Neural progenitor cell (in vitro differentiated cells): ENCODE measurements at regions not wholly inside any gene's neighbourhood (a gene's known extent, or its start where the extent isn't known, plus 50 kb on each side); places are given as distances from the start of the nearest gene placed in this dataset.
"Not testable (repeated sequence)": the region's sequence is repeated elsewhere in the genome, so short reads cannot be mapped to it uniquely, and the experiment has no call there.

Experiments
- DNase-seq: peaks from one replicate; pipeline ENCODE4 v3.0.0-alpha.2; 2016; ENCODE audit warnings: low spot score
- H2AFZ ChIP-seq: fragments of 200-600 bp; sonication (generic); replicated peaks from 2 replicates; pipeline ENCODE4 v1.6.1; 2016; ENCODE audit warnings: antibody characterized with exemption
- H3F3A ChIP-seq: fragments of 200-600 bp; sonication (generic); 2 replicates; pipeline ENCODE4 v1.6.1; 2016; ENCODE audit warnings: antibody characterized with exemption, low read depth
- H3K27ac ChIP-seq: fragments of 200-600 bp; sonication (generic); 2 replicates; pipeline ENCODE4 v1.5.1; 2016; ENCODE audit warnings: mild to moderate bottlenecking
- H3K27me3 ChIP-seq: fragments of 200-600 bp; sonication (generic); 2 replicates; pipeline ENCODE4 v1.6.1; 2016; ENCODE audit warnings: mild to moderate bottlenecking, moderate library complexity
- H3K36me3 ChIP-seq: fragments of 200-600 bp; sonication (generic); 2 replicates; pipeline ENCODE4 v1.5.1; 2016
- H3K4me1 ChIP-seq: fragments of 200-600 bp; sonication (generic); 2 replicates; pipeline ENCODE4 v1.6.1; 2016; ENCODE audit warnings: mixed run types
- H3K4me2 ChIP-seq: fragments of 200-600 bp; sonication (generic); 2 replicates; pipeline ENCODE4 v1.6.1; 2016
- H3K4me3 ChIP-seq: fragments of 200-600 bp; sonication (generic); 2 replicates; pipeline ENCODE4 v1.5.1; 2016
- H3K79me2 ChIP-seq: fragments of 200-600 bp; sonication (generic); 2 replicates; pipeline ENCODE4 v1.6.1; 2016; ENCODE audit warnings: low read depth
- H3K9ac ChIP-seq: fragments of 200-600 bp; sonication (generic); 2 replicates; pipeline ENCODE4 v1.6.1; 2016
- H3K9me3 ChIP-seq: fragments of 200-600 bp; sonication (generic); 2 replicates; pipeline ENCODE4 v1.5.1; 2016; ENCODE audit warnings: low read depth
- H4K20me1 ChIP-seq: fragments of 200-600 bp; sonication (generic); 2 replicates; pipeline ENCODE4 v1.6.1; 2016; ENCODE audit warnings: low read depth
- H3K27ac Mint-ChIP-seq: 3 replicates; pipeline ENCODE4 v1.8.0; 2021; ENCODE audit warnings: mixed read lengths
- H3K27me3 Mint-ChIP-seq: 2 replicates; pipeline ENCODE4 v1.8.0; 2022; ENCODE audit warnings: low read depth, mild to moderate bottlenecking, inconsistent platforms, moderate library complexity, mixed read lengths; ENCODE audit not compliant: insufficient read depth
- H3K36me3 Mint-ChIP-seq: 3 replicates; pipeline ENCODE4 v1.8.0; 2021; ENCODE audit warnings: mixed read lengths
- H3K4me1 Mint-ChIP-seq: 3 replicates; pipeline ENCODE4 v1.8.0; 2021; ENCODE audit warnings: mixed read lengths
- H3K4me3 Mint-ChIP-seq: 3 replicates; pipeline ENCODE4 v1.8.0; 2021; ENCODE audit warnings: mild to moderate bottlenecking, moderate library complexity, mixed read lengths
- H3K9me3 Mint-ChIP-seq: 3 replicates; pipeline ENCODE4 v1.8.0; 2020; ENCODE audit warnings: mixed read lengths
- EZH2 ChIP-seq: fragments of 200-600 bp; sonication (generic); IDR thresholded peaks from 2 replicates; pipeline ENCODE4 v1.6.1; 2017; ENCODE audit warnings: antibody characterized with exemption, mild to moderate bottlenecking, moderate library complexity
- EZH2phosphoT487 ChIP-seq: fragments of 200-600 bp; sonication (generic); IDR thresholded peaks from 2 replicates; pipeline ENCODE4 v1.6.1; 2017; ENCODE audit warnings: antibody characterized with exemption
- TF ChIP-seq, protein P1 (sequence below): fragments of 200-600 bp; sonication (generic); IDR thresholded peaks from 2 replicates; pipeline ENCODE4 v1.5.1; 2017; ENCODE audit warnings: antibody characterized with exemption, mild to moderate bottlenecking

- Histone ChIP-seq H3K27ac (no peak overlapping the region), H3K4me3 (no peak overlapping the region), H3K4me2 (no peak overlapping the region), H3K4me1 (no peaks in the 10 kb centered on the region), H4K20me1 (no peaks in the 10 kb centered on the region), H3F3A (no peaks in the 10 kb centered on the region), H3K36me3 (no peaks in the 10 kb centered on the region), H3K79me2 (no peaks in the 10 kb centered on the region), H3K9me3 (no peaks in the 10 kb centered on the region), H3K27me3 (no peaks in the 10 kb centered on the region), H3K9ac (no peak overlapping the region), H2AFZ (no peak overlapping the region)
- no peak for DNase-seq
- Mint-ChIP-seq H3K27me3 (peaks cover 2% of the 10 kb centered on the region), H3K4me1 (peaks cover 18% of the 10 kb centered on the region), H3K36me3 (no peaks in the 10 kb centered on the region), H3K27ac (no peak overlapping the region), H3K4me3 (no peak overlapping the region), H3K9me3 (no peaks in the 10 kb centered on the region)
- TF ChIP-seq EZH2 (no peak), EZH2phosphoT487 (no peak)
- TF ChIP-seq, protein P1, sequence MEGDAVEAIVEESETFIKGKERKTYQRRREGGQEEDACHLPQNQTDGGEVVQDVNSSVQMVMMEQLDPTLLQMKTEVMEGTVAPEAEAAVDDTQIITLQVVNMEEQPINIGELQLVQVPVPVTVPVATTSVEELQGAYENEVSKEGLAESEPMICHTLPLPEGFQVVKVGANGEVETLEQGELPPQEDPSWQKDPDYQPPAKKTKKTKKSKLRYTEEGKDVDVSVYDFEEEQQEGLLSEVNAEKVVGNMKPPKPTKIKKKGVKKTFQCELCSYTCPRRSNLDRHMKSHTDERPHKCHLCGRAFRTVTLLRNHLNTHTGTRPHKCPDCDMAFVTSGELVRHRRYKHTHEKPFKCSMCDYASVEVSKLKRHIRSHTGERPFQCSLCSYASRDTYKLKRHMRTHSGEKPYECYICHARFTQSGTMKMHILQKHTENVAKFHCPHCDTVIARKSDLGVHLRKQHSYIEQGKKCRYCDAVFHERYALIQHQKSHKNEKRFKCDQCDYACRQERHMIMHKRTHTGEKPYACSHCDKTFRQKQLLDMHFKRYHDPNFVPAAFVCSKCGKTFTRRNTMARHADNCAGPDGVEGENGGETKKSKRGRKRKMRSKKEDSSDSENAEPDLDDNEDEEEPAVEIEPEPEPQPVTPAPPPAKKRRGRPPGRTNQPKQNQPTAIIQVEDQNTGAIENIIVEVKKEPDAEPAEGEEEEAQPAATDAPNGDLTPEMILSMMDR = no peak
Observed at GRCh38 chr6:15818044-15818443, 155.2 kb upstream of the DTNBP1 start.

DNA sequence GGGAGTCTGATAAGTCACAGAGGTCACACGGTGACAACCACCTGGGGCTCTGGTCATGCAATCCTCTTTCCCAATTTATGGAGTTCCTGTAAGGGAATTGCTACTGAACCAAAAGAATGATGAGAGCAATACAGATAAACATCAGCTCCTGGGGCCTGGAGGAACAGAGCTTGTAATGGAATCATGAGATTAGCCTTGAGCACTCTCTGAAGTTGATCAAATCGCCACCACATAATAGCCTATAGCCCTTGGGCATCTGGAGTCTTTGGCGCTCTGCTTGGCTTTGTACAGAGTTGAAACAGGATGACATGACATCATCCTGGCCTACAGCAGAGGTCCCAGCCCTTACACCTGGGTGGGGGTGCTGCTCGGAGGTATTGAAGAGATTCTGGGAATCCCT lies 154.3 kb upstream of the DTNBP1 start:
- no peak for TF ChIP-seq EZH2phosphoT487
- no peak for TF ChIP-seq EZH2
- TF ChIP-seq, protein P1 = no peak
- no peak overlapping the region for H3K4me2 ChIP-seq
- Mint-ChIP-seq H3K4me1 (peaks cover 18% of the 10 kb centered on the region), H3K36me3 (no peaks in the 10 kb centered on the region), H3K4me3 (no peak overlapping the region), H3K27ac (no peak overlapping the region), H3K27me3 (peaks cover 2% of the 10 kb centered on the region), H3K9me3 (no peaks in the 10 kb centered on the region)
- no peaks in the 10 kb centered on the region for H3K79me2 ChIP-seq
- no peaks in the 10 kb centered on the region for H3K9me3 ChIP-seq
- no peak overlapping the region for H3K4me3 ChIP-seq
- H3K9ac ChIP-seq = no peak overlapping the region
- no peaks in the 10 kb centered on the region for H3F3A ChIP-seq
- no peaks in the 10 kb centered on the region for H4K20me1 ChIP-seq
- H3K27me3 ChIP-seq = no peaks in the 10 kb centered on the region
- no peaks in the 10 kb centered on the region for H3K4me1 ChIP-seq
- H3K36me3 ChIP-seq = no peaks in the 10 kb centered on the region
- H3K27ac ChIP-seq = no peak overlapping the region
- H2AFZ ChIP-seq = no peak overlapping the region
- no peak for DNase-seq

GRCh38 chr6:15816661-15817060 lies 153.8 kb upstream of the DTNBP1 start:
- no peaks in the 10 kb centered on the region for H3K9me3 Mint-ChIP-seq

GRCh38 chr6:15813698-15814097 lies 150.9 kb upstream of the DTNBP1 start:
- H3K9me3 ChIP-seq, H3K27me3 ChIP-seq, H3K9ac ChIP-seq, H3K4me2 ChIP-seq, H3F3A ChIP-seq, H3K27me3 Mint-ChIP-seq, H3K27ac Mint-ChIP-seq, H3K36me3 ChIP-seq, H3K4me3 Mint-ChIP-seq, H2AFZ ChIP-seq, H3K4me1 ChIP-seq, H4K20me1 ChIP-seq, H3K9me3 Mint-ChIP-seq, H3K27ac ChIP-seq, DNase-seq, H3K79me2 ChIP-seq, H3K4me3 ChIP-seq, H3K36me3 Mint-ChIP-seq: not testable (repeated sequence)
- peaks cover 15% of the 10 kb centered on the region for H3K4me1 Mint-ChIP-seq

More at GRCh38 chr6:15816661-15817060, 153.8 kb upstream of the DTNBP1 start:
- H3K36me3 ChIP-seq = no peaks in the 10 kb centered on the region
- peak overlapping the region; percentile 60 for H3K27ac Mint-ChIP-seq
- no peak overlapping the region for H2AFZ ChIP-seq
- no peaks in the 10 kb centered on the region for H3K4me1 ChIP-seq
- peaks cover 2% of the 10 kb centered on the region for H3K27me3 Mint-ChIP-seq
- no peak for DNase-seq
- H3K4me3 ChIP-seq = no peak overlapping the region
- H3K36me3 Mint-ChIP-seq = no peaks in the 10 kb centered on the region
- H3K27ac ChIP-seq = no peak overlapping the region
- H4K20me1 ChIP-seq = no peaks in the 10 kb centered on the region
- no peak overlapping the region for H3K4me3 Mint-ChIP-seq
- no peak overlapping the region for H3K4me2 ChIP-seq
- no peak for TF ChIP-seq EZH2
- H3K9ac ChIP-seq = no peak overlapping the region
- no peaks in the 10 kb centered on the region for H3K79me2 ChIP-seq
- peaks cover 18% of the 10 kb centered on the region for H3K4me1 Mint-ChIP-seq
- no peaks in the 10 kb centered on the region for H3F3A ChIP-seq
- no peaks in the 10 kb centered on the region for H3K27me3 ChIP-seq
- H3K9me3 ChIP-seq = no peaks in the 10 kb centered on the region
